Tibial artery (tissue), 4 donors: ENCODE measurements at regions not wholly inside any gene's neighbourhood (a gene's known extent, or its start where the extent isn't known, plus 50 kb on each side); places are given as distances from the start of the nearest gene placed in this dataset.
"Not testable (repeated sequence)": the region's sequence is repeated elsewhere in the genome, so short reads cannot be mapped to it uniquely, and the experiment has no call there.

Experiments used
- DNase-seq, 2 donors: peaks; one replicate each; pipeline ENCODE4 v3.0.0-alpha.2; 2019
- H3K27ac ChIP-seq, 2 donors: fragments of 200-600 bp; sonication (generic) in 1 of 2; 1 replicate in 1 of 2; 2 replicates in 1 of 2; pipeline ENCODE4 v1.5.1; 2018 to 2019; ENCODE audit warnings: mild to moderate bottlenecking in 1 of 2
- H3K27me3 ChIP-seq, 2 donors: fragments of 200-600 bp; sonication (generic) in 1 of 2; one replicate each; pipeline versions ENCODE4 v1.5.1 to v1.6.0; 2016 to 2019
- H3K36me3 ChIP-seq, 3 donors: fragments of 200-600 bp; sonication (generic) in 2 of 3; one replicate each; pipeline ENCODE4 v1.5.1; 2016 to 2019; ENCODE audit warnings: mild to moderate bottlenecking in 2 of 3
- H3K4me1 ChIP-seq, 4 donors: fragments of 200-600 bp; sonication (generic) in 2 of 4; 1 replicate in 3 of 4; 2 replicates in 1 of 4; pipeline ENCODE4 v1.5.1; 2016 to 2019
- H3K4me3 ChIP-seq, 2 donors: fragments of 200-600 bp; sonication (generic) in 1 of 2; 1 replicate in 1 of 2; 2 replicates in 1 of 2; pipeline ENCODE4 v1.5.1; 2018 to 2019; ENCODE audit warnings: mild to moderate bottlenecking in 2 of 2
- H3K9me3 ChIP-seq, 3 donors: fragments of 200-600 bp; sonication (generic) in 1 of 3; one replicate each; pipeline ENCODE4 v1.5.1; 2016 to 2019
- CTCF ChIP-seq, 2 experiments: fragments of 200-600 bp in 1 of 2; fragments of 450-650 bp in 1 of 2; IDR thresholded peaks; one replicate each; pipeline ENCODE4 v1.5.1; 2017 to 2019; ENCODE audit warnings: antibody characterized with exemption in 2 of 2, mild to moderate bottlenecking in 1 of 2, moderate library complexity in 1 of 2
- intact Hi-C: fragments of 100-400 bp; cut with DNase I; formaldehyde crosslinking; loops from one replicate; pipeline ENCODE4 v1.15.0; 2023; ENCODE audit warnings: low total_unique reads

GRCh38 chr6:60643870-60644269 is 1642.2 kb downstream of the KHDRBS2 start:
- H3K4me1 ChIP-seq: no peaks in the 10 kb centered on the region
- H3K27me3 ChIP-seq: no peaks in the 10 kb centered on the region
- H3K36me3 ChIP-seq: no peaks in the 10 kb centered on the region
- intact Hi-C loops: no loop called here
- H3K9me3 ChIP-seq: no peaks in the 10 kb centered on the region
- no peak overlapping the region for H3K4me3 ChIP-seq
- no peak for TF ChIP-seq CTCF (IDR thresholded peaks at IDR 0.05)
- H3K27ac ChIP-seq: no peak overlapping the region
- no peak for DNase-seq

- intact Hi-C loops, H3K9me3 ChIP-seq, H3K27me3 ChIP-seq, H3K36me3 ChIP-seq, H3K27ac ChIP-seq, DNase-seq, H3K4me1 ChIP-seq, H3K4me3 ChIP-seq: not testable (repeated sequence)
Observed at GRCh38 chr6:60639185-60639584, 1646.8 kb downstream of the KHDRBS2 start.
